A549 (cell line): ENCODE measurements at regions not wholly inside any gene's neighbourhood (a gene's known extent, or its start where the extent isn't known, plus 50 kb on each side); places are given as distances from the start of the nearest gene placed in this dataset.

ENCODE experiments used
- ATAC-seq, 2 experiments: fragments of 200-7000 bp in 1 of 2; fragments of >200 bp in 1 of 2; cut with Nextera tagmentation in 1 of 2; cut with Tn5 transposase in 1 of 2; 3 replicates each; pipeline versions ENCODE4 v1.8.0 to v1.9.1; 2018 to 2020; ENCODE audit warnings: mild to moderate bottlenecking in 1 of 2, moderate library complexity in 1 of 2
- CTCF ChIA-PET: fragments of 300-600 bp; sonication (Branson Sonifier 250); formaldehyde crosslinking; extraction: SDS; loops from one replicate; lab custom pipeline; 2021; ENCODE audit warnings: antibody characterized with exemption, inconsistent platforms; lab: Yijun Ruan, JAX
- POLR2A ChIA-PET: fragments of 350-600 bp; formaldehyde crosslinking; extraction: SDS; loops from one replicate; lab custom pipeline; 2021; ENCODE audit warnings: antibody characterized with exemption, inconsistent platforms; lab: Yijun Ruan, JAX
- DNase-seq, 2 experiments: peaks; one replicate each; pipeline versions ENCODE4 v3.0.0 to v3.0.0-alpha.2; 2011 to 2016; ENCODE audit warnings: low read depth in 1 of 2, low spot score in 1 of 2
- FAIRE-seq: peaks from 2 replicates; lab custom pipeline; 2011; peaks lifted over from hg19 to GRCh38; lab: Jason Lieb, UNC
- H3K27ac ChIP-seq, 2 experiments: fragments of >200 bp; sonication (Bioruptor Twin); formaldehyde crosslinking; 3 replicates each; pipeline ENCODE4 v1.5.1; 2016 to 2017
- H3K4me1 ChIP-seq: fragments of >200 bp; sonication (Bioruptor Twin); formaldehyde crosslinking; 3 replicates; pipeline ENCODE4 v1.6.1; 2016
- H3K4me2 ChIP-seq: fragments of >200 bp; sonication (Bioruptor Twin); formaldehyde crosslinking; 3 replicates; pipeline ENCODE4 v1.6.1; 2016
- H3K4me3 ChIP-seq: fragments of >200 bp; sonication (Bioruptor Twin); formaldehyde crosslinking; 3 replicates; pipeline ENCODE4 v1.5.1; 2016
- H3K9me3 ChIP-seq: fragments of >200 bp; sonication (Bioruptor Twin); formaldehyde crosslinking; 3 replicates; pipeline ENCODE4 v1.6.1; 2016
- CEBPB ChIP-seq, 2 experiments: fragments of >200 bp in 1 of 2; sonication (Bioruptor Twin) in 1 of 2; formaldehyde crosslinking in 1 of 2; IDR thresholded peaks; 2 replicates each; pipeline ENCODE4 v1.6.1; 2012 to 2016
- FOSL2 ChIP-seq, 2 experiments: fragments of 450-650 bp in 1 of 2; fragments of >200 bp in 1 of 2; sonication (Bioruptor Twin) in 1 of 2; formaldehyde crosslinking; IDR thresholded peaks; 2 replicates each; pipeline versions ENCODE4 v1.5.0 to v1.6.1; 2016 to 2020; ENCODE audit warnings: mild to moderate bottlenecking in 1 of 2, moderate library complexity in 1 of 2
- JUN ChIP-seq, 2 experiments: fragments of >200 bp; sonication (Bioruptor Twin); formaldehyde crosslinking; IDR thresholded peaks; 2 replicates in 1 of 2; 3 replicates in 1 of 2; pipeline ENCODE4 v1.6.1; 2016 to 2017
- KDM1A ChIP-seq: fragments of 200-600 bp; sonication (generic); IDR thresholded peaks from 2 replicates; pipeline ENCODE4 v1.6.1; 2016; ENCODE audit warnings: low read depth, mild to moderate bottlenecking
- KDM5A ChIP-seq: fragments of 200-600 bp; sonication (generic); IDR thresholded peaks from 2 replicates; pipeline ENCODE4 v1.6.1; 2016; ENCODE audit warnings: antibody characterized with exemption, mild to moderate bottlenecking
- NPAS2 ChIP-seq: fragments of 250-450 bp; sonication (Bioruptor Pico); IDR thresholded peaks from 2 replicates; pipeline ENCODE4 v1.8.0; 2022; ENCODE audit warnings: mild to moderate bottlenecking, moderate library complexity, borderline replicate concordance
- POLR2AphosphoS2 ChIP-seq: conservative IDR thresholded peaks from 2 replicates; pipeline ENCODE4 v1.6.1; 2012; ENCODE audit warnings: low read length, improper control_type of control experiment, inconsistent platforms
- RAD21 ChIP-seq, 2 experiments: fragments of >200 bp in 1 of 2; sonication (Bioruptor Twin) in 1 of 2; formaldehyde crosslinking in 1 of 2; IDR thresholded peaks in 1 of 2; conservative IDR thresholded peaks in 1 of 2; 2 replicates in 1 of 2; 3 replicates in 1 of 2; pipeline ENCODE4 v1.6.1; 2012 to 2018; ENCODE audit warnings: inconsistent platforms in 1 of 2
- RARB ChIP-seq: fragments of 250-450 bp; sonication (Bioruptor Pico); IDR thresholded peaks from 2 replicates; pipeline ENCODE4 v1.8.0; 2021; ENCODE audit warnings: mild to moderate bottlenecking, moderate library complexity
- RCOR1 ChIP-seq: fragments of 150-350 bp; IDR thresholded peaks from 2 replicates; pipeline ENCODE4 v1.6.1; 2014; ENCODE audit warnings: antibody characterized with exemption, low read length, low read depth
- RFX5 ChIP-seq: fragments of 450-650 bp; IDR thresholded peaks from 2 replicates; pipeline ENCODE4 v1.7.1; 2014; ENCODE audit warnings: antibody characterized with exemption, mild to moderate bottlenecking, moderate library complexity
- RNF2 ChIP-seq: fragments of 200-600 bp; sonication (generic); IDR thresholded peaks from 2 replicates; pipeline ENCODE4 v1.6.1; 2016; ENCODE audit warnings: low read depth, mild to moderate bottlenecking, antibody characterized with exemption, moderate library complexity, borderline replicate concordance
- SMC3 ChIP-seq: fragments of >200 bp; sonication (Bioruptor Twin); formaldehyde crosslinking; IDR thresholded peaks from 3 replicates; pipeline ENCODE4 v1.6.1; 2018; ENCODE audit warnings: inconsistent platforms
- ZFP36 ChIP-seq: fragments of 450-650 bp; IDR thresholded peaks from 2 replicates; pipeline ENCODE4 v1.6.1; 2014; ENCODE audit warnings: borderline replicate concordance; ENCODE audit not compliant: partially characterized antibody
- ZNF302 ChIP-seq: fragments of 250-450 bp; sonication (Bioruptor Pico); IDR thresholded peaks from 2 replicates; pipeline ENCODE4 v1.9.0; 2021; ENCODE audit warnings: inconsistent platforms, mild to moderate bottlenecking, moderate library complexity
- WGBS: methylation state at CpG from one replicate; pipeline ENCODE4 v1.1.6; 2017; ENCODE audit errors: missing lambda C conversion rate; 5-methylcytosine and 5-hydroxymethylcytosine counted together
- TF ChIP-seq, protein P1 (sequence below): fragments of >200 bp; sonication (Bioruptor Twin); formaldehyde crosslinking; IDR thresholded peaks from 3 replicates; pipeline ENCODE4 v1.5.1; 2016
- TF ChIP-seq, protein P2 (sequence below): fragments of >200 bp; sonication (Bioruptor Twin); formaldehyde crosslinking; IDR thresholded peaks from 2 replicates; pipeline ENCODE4 v1.6.1; 2016
- TF ChIP-seq, protein P3 (sequence below): fragments of 450-650 bp; IDR thresholded peaks from 2 replicates; pipeline ENCODE4 v1.6.1; 2014; ENCODE audit warnings: antibody characterized with exemption
- TF ChIP-seq, protein P4 (sequence below): fragments of 200-600 bp; sonication (generic); IDR thresholded peaks from 2 replicates; pipeline ENCODE4 v1.6.1; 2016; ENCODE audit warnings: antibody characterized with exemption, mild to moderate bottlenecking, moderate library complexity
- TF ChIP-seq, protein P5 (sequence below): fragments of >200 bp; sonication (Bioruptor Twin); formaldehyde crosslinking; IDR thresholded peaks from 3 replicates; pipeline ENCODE4 v1.6.1; 2016

DNA sequence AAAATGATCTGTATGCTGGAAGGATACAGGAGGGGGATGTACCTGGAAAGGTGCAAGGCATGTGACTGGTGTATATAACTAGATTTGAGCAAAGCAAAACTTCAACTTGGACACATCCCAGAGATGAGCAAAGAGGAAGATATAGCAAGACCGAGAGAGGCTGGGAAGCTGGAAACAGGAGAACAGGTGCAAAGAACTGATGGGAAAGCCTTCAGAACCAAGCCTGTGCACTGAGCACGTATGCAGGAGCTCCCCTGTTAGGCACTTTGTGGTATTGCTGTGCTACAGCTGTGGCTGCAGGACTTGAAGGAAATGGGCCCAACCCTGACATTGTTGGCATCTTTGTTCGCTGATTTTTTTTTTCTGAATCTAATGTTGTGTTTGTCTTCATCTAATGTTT is 120.7 kb upstream of the PWP1 start:
- H3K9me3 ChIP-seq: no peaks in the 10 kb centered on the region
- CTCF ChIA-PET: interaction anchor here (0.6 to 1.5 kb wide), 5 partner anchors 9 to 438 kb away, joined by 3 to 5 read pairs (median 3); no protein-coding TSS in a partner anchor
- peak; percentile 76 to 84; a peak in 5 of 6 replicates for ATAC-seq
- POLR2A ChIA-PET: no interaction called here
- WGBS: 71% methylated on average over 3 of the region's 3 CpGs
- TF ChIP-seq ZFP36: no peak
- TF ChIP-seq, protein P1, sequence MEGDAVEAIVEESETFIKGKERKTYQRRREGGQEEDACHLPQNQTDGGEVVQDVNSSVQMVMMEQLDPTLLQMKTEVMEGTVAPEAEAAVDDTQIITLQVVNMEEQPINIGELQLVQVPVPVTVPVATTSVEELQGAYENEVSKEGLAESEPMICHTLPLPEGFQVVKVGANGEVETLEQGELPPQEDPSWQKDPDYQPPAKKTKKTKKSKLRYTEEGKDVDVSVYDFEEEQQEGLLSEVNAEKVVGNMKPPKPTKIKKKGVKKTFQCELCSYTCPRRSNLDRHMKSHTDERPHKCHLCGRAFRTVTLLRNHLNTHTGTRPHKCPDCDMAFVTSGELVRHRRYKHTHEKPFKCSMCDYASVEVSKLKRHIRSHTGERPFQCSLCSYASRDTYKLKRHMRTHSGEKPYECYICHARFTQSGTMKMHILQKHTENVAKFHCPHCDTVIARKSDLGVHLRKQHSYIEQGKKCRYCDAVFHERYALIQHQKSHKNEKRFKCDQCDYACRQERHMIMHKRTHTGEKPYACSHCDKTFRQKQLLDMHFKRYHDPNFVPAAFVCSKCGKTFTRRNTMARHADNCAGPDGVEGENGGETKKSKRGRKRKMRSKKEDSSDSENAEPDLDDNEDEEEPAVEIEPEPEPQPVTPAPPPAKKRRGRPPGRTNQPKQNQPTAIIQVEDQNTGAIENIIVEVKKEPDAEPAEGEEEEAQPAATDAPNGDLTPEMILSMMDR: peak; percentile 32; the same call in 2 of the 3 replicates
- TF ChIP-seq, protein P2, sequence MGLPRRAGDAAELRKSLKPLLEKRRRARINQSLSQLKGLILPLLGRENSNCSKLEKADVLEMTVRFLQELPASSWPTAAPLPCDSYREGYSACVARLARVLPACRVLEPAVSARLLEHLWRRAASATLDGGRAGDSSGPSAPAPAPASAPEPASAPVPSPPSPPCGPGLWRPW: no peak
- TF ChIP-seq RAD21 (conservative IDR thresholded peaks at IDR 0.05 in 1 of 2, IDR thresholded peaks at IDR 0.05 in 1 of 2): peak; percentile 38 to 60; a peak in 3 of 5 replicates
- no peak for TF ChIP-seq RFX5
- no peak for TF ChIP-seq RARB
- TF ChIP-seq RNF2: no peak
- TF ChIP-seq FOSL2 (IDR thresholded peaks at IDR 0.05): no peak
- no peak for TF ChIP-seq FOSL2 (CRISPR knock-in tag; IDR thresholded peaks at IDR 0.05)
- no peak for TF ChIP-seq CEBPB (IDR thresholded peaks at IDR 0.05)
- 0 out of 3 replicates have a peak, but pooled peaks have one; percentile 22 for TF ChIP-seq SMC3
- no peak for FAIRE-seq
- peaks cover 9% of the 10 kb centered on the region; the same call in 1 of the 3 replicates for H3K4me1 ChIP-seq
- H3K27ac ChIP-seq: no peak overlapping the region
- no peak overlapping the region for H3K4me3 ChIP-seq
- no peak overlapping the region for H3K4me2 ChIP-seq
- DNase-seq: peak in 1 of 2 experiments; percentile 51

DNA sequence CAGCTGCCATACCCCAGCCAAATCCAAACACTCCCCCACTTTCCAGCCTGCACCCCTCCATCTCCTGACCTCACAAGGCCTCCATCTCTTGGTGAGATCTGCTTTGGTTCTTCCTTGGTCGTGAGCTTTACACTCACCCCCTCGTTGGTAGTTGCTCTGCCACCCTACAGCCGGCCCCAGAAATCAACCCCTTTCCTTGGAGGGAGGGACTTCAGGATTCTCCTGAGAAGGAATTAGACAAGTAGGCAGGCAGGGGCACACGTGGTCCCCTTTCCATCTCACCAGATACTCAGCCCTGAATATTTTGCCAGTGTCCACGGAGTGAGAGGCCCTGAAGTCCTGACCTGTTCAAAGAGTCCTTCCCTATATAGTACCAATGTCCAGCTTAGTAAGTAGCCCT is 120.0 kb upstream of the PWP1 start:
- H3K9me3 ChIP-seq: no peaks in the 10 kb centered on the region
- CTCF ChIA-PET: interaction anchor here (0.7 to 1.8 kb wide), 6 partner anchors 12 to 439 kb away, joined by 3 to 6 read pairs (median 4); no protein-coding TSS in a partner anchor
- peaks cover 9% of the 10 kb centered on the region; the same call in 1 of the 3 replicates for H3K4me1 ChIP-seq
- H3K4me2 ChIP-seq: no peak overlapping the region
- no peak for ATAC-seq
- no peak for DNase-seq
- H3K4me3 ChIP-seq: no peak overlapping the region
- TF ChIP-seq FOSL2 (IDR thresholded peaks at IDR 0.05) (no peak), FOSL2 (CRISPR knock-in tag; IDR thresholded peaks at IDR 0.05) (no peak), RAD21 (conservative IDR thresholded peaks at IDR 0.05 in 1 of 2, IDR thresholded peaks at IDR 0.05 in 1 of 2) (no peak), KDM5A (no peak), POLR2AphosphoS2 (no peak), RCOR1 (no peak), JUN (IDR thresholded peaks at IDR 0.05) (no peak), NPAS2 (CRISPR knock-in tag) (no peak), ZNF302 (CRISPR knock-in tag) (no peak), KDM1A (no peak)
- TF ChIP-seq, protein P3, sequence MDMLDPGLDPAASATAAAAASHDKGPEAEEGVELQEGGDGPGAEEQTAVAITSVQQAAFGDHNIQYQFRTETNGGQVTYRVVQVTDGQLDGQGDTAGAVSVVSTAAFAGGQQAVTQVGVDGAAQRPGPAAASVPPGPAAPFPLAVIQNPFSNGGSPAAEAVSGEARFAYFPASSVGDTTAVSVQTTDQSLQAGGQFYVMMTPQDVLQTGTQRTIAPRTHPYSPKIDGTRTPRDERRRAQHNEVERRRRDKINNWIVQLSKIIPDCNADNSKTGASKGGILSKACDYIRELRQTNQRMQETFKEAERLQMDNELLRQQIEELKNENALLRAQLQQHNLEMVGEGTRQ: no peak
- TF ChIP-seq, protein P4, sequence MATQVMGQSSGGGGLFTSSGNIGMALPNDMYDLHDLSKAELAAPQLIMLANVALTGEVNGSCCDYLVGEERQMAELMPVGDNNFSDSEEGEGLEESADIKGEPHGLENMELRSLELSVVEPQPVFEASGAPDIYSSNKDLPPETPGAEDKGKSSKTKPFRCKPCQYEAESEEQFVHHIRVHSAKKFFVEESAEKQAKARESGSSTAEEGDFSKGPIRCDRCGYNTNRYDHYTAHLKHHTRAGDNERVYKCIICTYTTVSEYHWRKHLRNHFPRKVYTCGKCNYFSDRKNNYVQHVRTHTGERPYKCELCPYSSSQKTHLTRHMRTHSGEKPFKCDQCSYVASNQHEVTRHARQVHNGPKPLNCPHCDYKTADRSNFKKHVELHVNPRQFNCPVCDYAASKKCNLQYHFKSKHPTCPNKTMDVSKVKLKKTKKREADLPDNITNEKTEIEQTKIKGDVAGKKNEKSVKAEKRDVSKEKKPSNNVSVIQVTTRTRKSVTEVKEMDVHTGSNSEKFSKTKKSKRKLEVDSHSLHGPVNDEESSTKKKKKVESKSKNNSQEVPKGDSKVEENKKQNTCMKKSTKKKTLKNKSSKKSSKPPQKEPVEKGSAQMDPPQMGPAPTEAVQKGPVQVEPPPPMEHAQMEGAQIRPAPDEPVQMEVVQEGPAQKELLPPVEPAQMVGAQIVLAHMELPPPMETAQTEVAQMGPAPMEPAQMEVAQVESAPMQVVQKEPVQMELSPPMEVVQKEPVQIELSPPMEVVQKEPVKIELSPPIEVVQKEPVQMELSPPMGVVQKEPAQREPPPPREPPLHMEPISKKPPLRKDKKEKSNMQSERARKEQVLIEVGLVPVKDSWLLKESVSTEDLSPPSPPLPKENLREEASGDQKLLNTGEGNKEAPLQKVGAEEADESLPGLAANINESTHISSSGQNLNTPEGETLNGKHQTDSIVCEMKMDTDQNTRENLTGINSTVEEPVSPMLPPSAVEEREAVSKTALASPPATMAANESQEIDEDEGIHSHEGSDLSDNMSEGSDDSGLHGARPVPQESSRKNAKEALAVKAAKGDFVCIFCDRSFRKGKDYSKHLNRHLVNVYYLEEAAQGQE: no peak
- TF ChIP-seq, protein P5, sequence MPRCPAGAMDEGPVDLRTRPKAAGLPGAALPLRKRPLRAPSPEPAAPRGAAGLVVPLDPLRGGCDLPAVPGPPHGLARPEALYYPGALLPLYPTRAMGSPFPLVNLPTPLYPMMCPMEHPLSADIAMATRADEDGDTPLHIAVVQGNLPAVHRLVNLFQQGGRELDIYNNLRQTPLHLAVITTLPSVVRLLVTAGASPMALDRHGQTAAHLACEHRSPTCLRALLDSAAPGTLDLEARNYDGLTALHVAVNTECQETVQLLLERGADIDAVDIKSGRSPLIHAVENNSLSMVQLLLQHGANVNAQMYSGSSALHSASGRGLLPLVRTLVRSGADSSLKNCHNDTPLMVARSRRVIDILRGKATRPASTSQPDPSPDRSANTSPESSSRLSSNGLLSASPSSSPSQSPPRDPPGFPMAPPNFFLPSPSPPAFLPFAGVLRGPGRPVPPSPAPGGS: no peak
- TF ChIP-seq, all 56 proteins: peak for 0
- H3K27ac ChIP-seq: no peak overlapping the region
- POLR2A ChIA-PET: no interaction called here
- no peak for FAIRE-seq
- 43% methylated on average over 5 of the region's 5 CpGs for WGBS
